Smooth muscle cell (in vitro differentiated cells): ENCODE measurements at regions not wholly inside any gene's neighbourhood (a gene's known extent, or its start where the extent isn't known, plus 50 kb on each side); places are given as distances from the start of the nearest gene placed in this dataset.
A peak's percentile ranks its signal among the peaks of the same experiment; 100 is the strongest.

Source experiments
- DNase-seq: peaks from one replicate; lab custom pipeline; 2025; ENCODE audit not compliant: unreplicated experiment; lab: John Stamatoyannopoulos, UW
- H2AFZ ChIP-seq: fragments of 200-600 bp; sonication (generic); 2 replicates; pipeline ENCODE4 v1.6.0; 2016; ENCODE audit warnings: antibody characterized with exemption, low read depth, mild to moderate bottlenecking
- H3F3A ChIP-seq: fragments of 200-600 bp; sonication (generic); 2 replicates; pipeline ENCODE4 v1.6.0; 2017; ENCODE audit warnings: antibody characterized with exemption, low read depth
- H3K27ac ChIP-seq: fragments of 200-600 bp; sonication (generic); 2 replicates; pipeline ENCODE4 v1.5.1; 2016; ENCODE audit warnings: low read depth, mild to moderate bottlenecking
- H3K27me3 ChIP-seq: fragments of 200-600 bp; sonication (generic); 2 replicates; pipeline ENCODE4 v1.6.1; 2016; ENCODE audit warnings: low read depth, mild to moderate bottlenecking
- H3K36me3 ChIP-seq: fragments of 200-600 bp; sonication (generic); 2 replicates; pipeline ENCODE4 v1.5.1; 2016; ENCODE audit warnings: low read depth
- H3K4me1 ChIP-seq: fragments of 200-600 bp; sonication (generic); 2 replicates; pipeline ENCODE4 v1.5.1; 2016; ENCODE audit warnings: low read depth
- H3K4me2 ChIP-seq: fragments of 200-600 bp; sonication (generic); 2 replicates; pipeline ENCODE4 v1.6.0; 2016; ENCODE audit warnings: mild to moderate bottlenecking
- H3K4me3 ChIP-seq: fragments of 200-600 bp; sonication (generic); 2 replicates; pipeline ENCODE4 v1.5.1; 2016; ENCODE audit warnings: mild to moderate bottlenecking
- H3K79me2 ChIP-seq: fragments of 200-600 bp; sonication (generic); 2 replicates; pipeline ENCODE4 v1.6.0; 2016; ENCODE audit warnings: low read depth, mild to moderate bottlenecking
- H3K9ac ChIP-seq: fragments of 200-600 bp; sonication (generic); 2 replicates; pipeline ENCODE4 v1.6.0; 2016; ENCODE audit warnings: low read depth
- H3K9me3 ChIP-seq: fragments of 200-600 bp; sonication (generic); replicated peaks from 2 replicates; pipeline ENCODE4 v1.5.1; 2016; ENCODE audit warnings: low read depth
- H4K20me1 ChIP-seq: fragments of 200-600 bp; sonication (generic); 2 replicates; pipeline ENCODE4 v1.6.0; 2016; ENCODE audit warnings: low read depth
- WGBS: methylation state at CpG from one replicate; pipeline ENCODE4 v1.1.7; 2016; ENCODE audit warnings: low lambda C conversion rate; 5-methylcytosine and 5-hydroxymethylcytosine counted together
- TF ChIP-seq, protein P1 (sequence below): fragments of 200-600 bp; sonication (generic); IDR thresholded peaks from 2 replicates; pipeline ENCODE4 v1.5.1; 2017; ENCODE audit warnings: borderline replicate concordance, mild to moderate bottlenecking, antibody characterized with exemption; ENCODE audit not compliant: insufficient read depth, poor library complexity, severe bottlenecking

DNA sequence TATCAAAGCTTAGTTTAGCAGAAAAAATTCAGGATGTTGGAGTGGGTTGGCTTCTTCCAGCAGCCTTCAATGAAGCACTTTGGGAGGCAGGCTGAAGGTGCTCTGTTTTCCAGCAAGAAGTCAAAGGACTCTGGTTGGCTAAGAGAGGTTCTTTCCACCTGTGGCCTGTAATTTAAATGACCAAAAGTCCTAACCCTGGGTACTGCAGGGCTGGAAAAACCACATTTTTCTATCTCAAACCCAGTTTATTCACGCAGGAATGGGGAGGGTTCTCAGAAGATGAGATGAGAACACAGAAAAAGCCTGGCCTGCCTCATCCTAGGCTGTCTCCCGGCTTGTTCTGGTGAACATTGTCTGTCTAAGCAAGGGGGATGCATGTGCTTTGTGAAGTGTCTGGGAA lies 68.6 kb upstream of the ZFHX3 start:
- Histone ChIP-seq H4K20me1 (no peaks in the 10 kb centered on the region), H2AFZ (no peak overlapping the region), H3K79me2 (no peaks in the 10 kb centered on the region), H3K9ac (no peak overlapping the region), H3K4me1 (no peaks in the 10 kb centered on the region), H3K4me3 (no peak overlapping the region), H3K36me3 (no peaks in the 10 kb centered on the region), H3K4me2 (no peak overlapping the region), H3K27ac (no peak overlapping the region), H3K27me3 (no peaks in the 10 kb centered on the region), H3F3A (no peaks in the 10 kb centered on the region), H3K9me3 (no peaks in the 10 kb centered on the region)
- 73% methylated on average over 2 of the region's 2 CpGs for WGBS
- TF ChIP-seq, protein P1, sequence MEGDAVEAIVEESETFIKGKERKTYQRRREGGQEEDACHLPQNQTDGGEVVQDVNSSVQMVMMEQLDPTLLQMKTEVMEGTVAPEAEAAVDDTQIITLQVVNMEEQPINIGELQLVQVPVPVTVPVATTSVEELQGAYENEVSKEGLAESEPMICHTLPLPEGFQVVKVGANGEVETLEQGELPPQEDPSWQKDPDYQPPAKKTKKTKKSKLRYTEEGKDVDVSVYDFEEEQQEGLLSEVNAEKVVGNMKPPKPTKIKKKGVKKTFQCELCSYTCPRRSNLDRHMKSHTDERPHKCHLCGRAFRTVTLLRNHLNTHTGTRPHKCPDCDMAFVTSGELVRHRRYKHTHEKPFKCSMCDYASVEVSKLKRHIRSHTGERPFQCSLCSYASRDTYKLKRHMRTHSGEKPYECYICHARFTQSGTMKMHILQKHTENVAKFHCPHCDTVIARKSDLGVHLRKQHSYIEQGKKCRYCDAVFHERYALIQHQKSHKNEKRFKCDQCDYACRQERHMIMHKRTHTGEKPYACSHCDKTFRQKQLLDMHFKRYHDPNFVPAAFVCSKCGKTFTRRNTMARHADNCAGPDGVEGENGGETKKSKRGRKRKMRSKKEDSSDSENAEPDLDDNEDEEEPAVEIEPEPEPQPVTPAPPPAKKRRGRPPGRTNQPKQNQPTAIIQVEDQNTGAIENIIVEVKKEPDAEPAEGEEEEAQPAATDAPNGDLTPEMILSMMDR: no peak
- DNase-seq: no peak

DNA sequence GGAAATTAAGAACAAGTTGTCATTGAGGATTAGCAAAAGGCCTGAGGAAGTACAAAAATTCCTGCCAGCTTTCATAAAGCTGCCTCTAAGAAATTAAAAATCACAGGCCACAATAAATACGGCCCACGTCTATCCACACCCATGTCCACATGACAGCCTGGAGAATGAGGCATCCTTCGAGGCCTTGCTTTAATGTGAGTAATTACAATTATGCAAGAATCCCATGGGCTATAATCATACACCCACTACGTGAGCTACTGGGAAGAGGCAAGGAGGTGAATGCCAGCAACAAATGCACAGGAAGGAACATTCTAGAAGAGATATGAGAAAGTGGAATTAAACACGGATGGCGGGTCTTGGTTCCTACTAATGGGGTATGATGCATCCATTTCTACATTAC lies 65.4 kb upstream of the ZFHX3 start:
- H3F3A ChIP-seq: no peaks in the 10 kb centered on the region
- no peak for DNase-seq
- TF ChIP-seq, protein P1: no peak
- no peak overlapping the region for H3K4me2 ChIP-seq
- no peaks in the 10 kb centered on the region for H3K27me3 ChIP-seq
- H3K27ac ChIP-seq: no peak overlapping the region
- H3K9ac ChIP-seq: no peak overlapping the region
- WGBS: 54% methylated on average over 6 of the region's 6 CpGs
- H3K36me3 ChIP-seq: no peaks in the 10 kb centered on the region
- no peak overlapping the region for H3K4me3 ChIP-seq
- no peaks in the 10 kb centered on the region for H3K4me1 ChIP-seq
- no peaks in the 10 kb centered on the region for H4K20me1 ChIP-seq
- no peaks in the 10 kb centered on the region for H3K79me2 ChIP-seq
- H3K9me3 ChIP-seq: no peaks in the 10 kb centered on the region
- H2AFZ ChIP-seq: peak overlapping the region; percentile 9

DNA sequence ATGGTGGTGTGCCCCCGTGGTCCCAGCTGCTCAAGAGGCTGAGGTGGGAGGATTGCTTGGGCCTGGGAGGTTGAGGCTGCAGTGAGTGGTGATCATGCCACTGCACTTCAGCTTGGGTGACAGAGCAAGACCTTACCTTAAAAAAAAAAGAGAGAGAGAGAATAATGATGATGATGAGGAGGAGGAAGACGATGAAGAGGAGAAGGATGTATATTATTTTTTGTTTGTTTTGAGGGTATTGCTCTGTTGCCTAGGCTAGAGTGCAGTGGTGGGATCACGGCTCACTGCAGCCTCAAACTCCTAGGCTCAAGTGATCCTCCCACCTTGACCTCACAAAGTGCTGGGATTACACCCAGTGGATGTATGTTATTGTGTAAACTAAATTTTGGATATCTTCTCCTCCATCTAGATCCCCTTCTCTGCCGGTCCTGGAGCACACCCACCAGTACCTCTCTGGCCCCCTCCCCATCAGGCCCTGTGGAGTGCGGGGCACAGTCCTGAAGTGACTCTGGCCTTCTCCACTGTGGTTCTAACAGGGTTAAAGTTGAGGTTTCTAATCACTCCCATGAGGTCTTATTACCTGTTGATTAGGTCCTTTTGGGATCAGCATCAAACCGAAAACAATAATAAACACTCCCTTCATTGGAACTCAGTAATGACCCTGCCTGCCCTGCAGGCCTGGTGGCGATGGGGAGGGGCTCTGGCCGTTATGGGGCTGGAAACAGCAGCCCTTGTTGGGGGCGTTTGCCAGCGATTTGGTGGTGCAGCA lies 60.5 kb upstream of the ZFHX3 start:
- no peak for DNase-seq
- 77% methylated on average over 10 of the region's 10 CpGs for WGBS
- Histone ChIP-seq H3F3A (no peaks in the 10 kb centered on the region), H3K9ac (no peak overlapping the region), H2AFZ (no peak overlapping the region), H3K27me3 (no peaks in the 10 kb centered on the region), H3K4me2 (no peak overlapping the region), H3K4me3 (no peak overlapping the region), H3K4me1 (no peaks in the 10 kb centered on the region), H3K9me3 (no peaks in the 10 kb centered on the region), H3K36me3 (no peaks in the 10 kb centered on the region), H3K79me2 (no peaks in the 10 kb centered on the region), H3K27ac (no peak overlapping the region), H4K20me1 (no peaks in the 10 kb centered on the region)
- TF ChIP-seq, protein P1: no peak

DNA sequence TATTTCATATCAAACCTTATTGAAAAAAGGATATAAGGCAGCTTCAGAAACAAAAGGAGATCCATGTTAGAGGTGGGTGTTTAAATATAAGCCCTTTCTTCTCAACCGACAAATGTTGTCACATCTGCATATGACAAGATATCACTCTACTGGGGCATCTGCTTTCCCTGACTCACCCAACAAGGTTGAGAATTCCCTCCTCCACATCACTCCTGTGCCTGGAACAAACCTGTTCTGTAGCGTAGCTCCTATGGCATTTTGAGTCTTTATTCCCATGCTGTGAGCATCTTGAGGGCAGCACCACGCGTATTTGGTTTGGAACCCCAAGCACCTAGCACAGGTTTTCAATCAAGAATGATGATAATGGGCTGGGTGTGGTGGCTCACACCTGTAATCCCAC lies 59.4 kb upstream of the ZFHX3 start:
- H4K20me1 ChIP-seq: no peaks in the 10 kb centered on the region
- DNase-seq: no peak
- no peak overlapping the region for H3K4me3 ChIP-seq
- no peaks in the 10 kb centered on the region for H3F3A ChIP-seq
- no peak overlapping the region for H3K9ac ChIP-seq
- no peak overlapping the region for H3K4me2 ChIP-seq
- no peak overlapping the region for H2AFZ ChIP-seq
- H3K27ac ChIP-seq: no peak overlapping the region
- H3K79me2 ChIP-seq: no peaks in the 10 kb centered on the region
- no peaks in the 10 kb centered on the region for H3K9me3 ChIP-seq
- no peaks in the 10 kb centered on the region for H3K27me3 ChIP-seq
- WGBS: 77% methylated on average over 4 of the region's 4 CpGs
- TF ChIP-seq, protein P1: no peak
- H3K4me1 ChIP-seq: no peaks in the 10 kb centered on the region
- no peaks in the 10 kb centered on the region for H3K36me3 ChIP-seq
